ENCODE measurements at regions not wholly inside any gene's neighbourhood (a gene's known extent, or its start where the extent isn't known, plus 50 kb on each side); places are given as distances from the start of the nearest gene placed in this dataset.

GRCh38 chr11:37595845-37596244, 997.8 kb upstream of the RAG2 start:
- Histone ChIP-seq H3K4me3 (no peak overlapping the region), H4K20me1 (ENCODE audit: control insufficient read depth, insufficient read depth) (no peaks in the 10 kb centered on the region), H3K9ac (ENCODE audit: control insufficient read depth, insufficient read depth, low read length) (no peak overlapping the region), H3K79me2 (ENCODE audit: control insufficient read depth, insufficient read depth, low read length) (no peaks in the 10 kb centered on the region), H3K4me2 (ENCODE audit: control insufficient read depth, insufficient read depth) (no peak overlapping the region), H3K9me3 (replicated peaks; ENCODE audit: control insufficient read depth, insufficient read depth, low read length) (no peaks in the 10 kb centered on the region), H3K4me1 (ENCODE audit: control insufficient read depth, insufficient read depth, low read length) (no peaks in the 10 kb centered on the region), H3K36me3 (ENCODE audit: control insufficient read depth in 2 of 2, insufficient read depth in 2 of 2, low read length in 1 of 2) (no peaks in the 10 kb centered on the region), H2AFZ (ENCODE audit: control insufficient read depth, low read depth, low read length) (no peak overlapping the region), H3K27ac (ENCODE audit: control insufficient read depth, insufficient read depth) (no peak overlapping the region), H3K27me3 (replicated peaks in 1 of 2; ENCODE audit: control insufficient read depth in 2 of 2, insufficient read depth in 2 of 2, low read length in 1 of 2) (no peaks in the 10 kb centered on the region)
- intact Hi-C loops (cut with micrococcal nuclease; ENCODE audit: unreplicated experiment), result no loop called here
- 6% methylated on average over 1 of the region's 1 CpG for WGBS (ENCODE audit: insufficient coverage, insufficient replicate concordance, low lambda C conversion rate, missing lambda C conversion rate)
- no TSS peak for BruUV-seq (replicated peaks)
- no peak for FAIRE-seq
- in situ Hi-C loops (cut with MboI), result no loop called here
- ChIA-PET POLR2A (no interaction called here), SMC1A (ENCODE audit: uncharacterized antibody, unreplicated experiment) (no interaction called here), RAD21 (ENCODE audit: unreplicated experiment) (no interaction called here), CTCF (no interaction called here)
- no peak for DNase-seq (ENCODE audit: low read depth, low spot score)
- TF ChIP-seq RUNX3 (IDR thresholded peaks at IDR 0.05; ENCODE audit: low read length) (no peak), POLR2A (IDR thresholded peaks at IDR 0.05; ENCODE audit: low read depth, low read length) (no peak)
- ATAC-seq, result no peak

- no peaks in the 10 kb centered on the region for H3K4me1 ChIP-seq (ENCODE audit: control insufficient read depth, insufficient read depth, low read length)
- H3K36me3 ChIP-seq (ENCODE audit: control insufficient read depth in 2 of 2, insufficient read depth in 2 of 2, low read length in 1 of 2), result no peaks in the 10 kb centered on the region
- no peak for FAIRE-seq
- ATAC-seq, result no peak
- no peaks in the 10 kb centered on the region for H3K27me3 ChIP-seq (replicated peaks in 1 of 2; ENCODE audit: control insufficient read depth in 2 of 2, insufficient read depth in 2 of 2, low read length in 1 of 2)
- CTCF ChIA-PET, result no interaction called here
- in situ Hi-C loops (cut with MboI), result no loop called here
- SMC1A ChIA-PET (ENCODE audit: uncharacterized antibody, unreplicated experiment), result no interaction called here
- RAD21 ChIA-PET (ENCODE audit: unreplicated experiment), result no interaction called here
- no peak overlapping the region for H3K4me2 ChIP-seq (ENCODE audit: control insufficient read depth, insufficient read depth)
- BruUV-seq (replicated peaks), result no TSS peak
- no peak overlapping the region for H3K27ac ChIP-seq (ENCODE audit: control insufficient read depth, insufficient read depth)
- 0% methylated on average over 1 of the region's 1 CpG for WGBS (ENCODE audit: insufficient coverage, insufficient replicate concordance, low lambda C conversion rate, missing lambda C conversion rate)
- no peak overlapping the region for H3K4me3 ChIP-seq
- POLR2A ChIA-PET, result no interaction called here
- H3K9me3 ChIP-seq (replicated peaks; ENCODE audit: control insufficient read depth, insufficient read depth, low read length), result no peaks in the 10 kb centered on the region
- no peaks in the 10 kb centered on the region for H3K79me2 ChIP-seq (ENCODE audit: control insufficient read depth, insufficient read depth, low read length)
- H4K20me1 ChIP-seq (ENCODE audit: control insufficient read depth, insufficient read depth), result no peaks in the 10 kb centered on the region
- no peak for DNase-seq (ENCODE audit: low read depth, low spot score)
- intact Hi-C loops (cut with micrococcal nuclease; ENCODE audit: unreplicated experiment), result no loop called here
- H3K9ac ChIP-seq (ENCODE audit: control insufficient read depth, insufficient read depth, low read length), result no peak overlapping the region
- H2AFZ ChIP-seq (ENCODE audit: control insufficient read depth, low read depth, low read length), result no peak overlapping the region
- TF ChIP-seq BRCA1 (IDR thresholded peaks at IDR 0.05; ENCODE audit: low read depth, low read length) (no peak), NFYA (IDR thresholded peaks at IDR 0.05; ENCODE audit: borderline replicate concordance, low read depth, low read length) (no peak), SMAD1 (IDR thresholded peaks at IDR 0.05; ENCODE audit: low read depth, partially characterized antibody) (no peak), JUNB (IDR thresholded peaks at IDR 0.05) (no peak), PAX5 (IDR thresholded peaks at IDR 0.05; ENCODE audit: borderline replicate concordance, low read depth, low read length) (no peak), FOXK2 (IDR thresholded peaks at IDR 0.05) (no peak), RELA (IDR thresholded peaks at IDR 0.05; ENCODE audit: borderline replicate concordance, partially characterized antibody) (no peak), MYB (IDR thresholded peaks at IDR 0.05; ENCODE audit: borderline replicate concordance, low read depth, low read length) (no peak), REST (IDR thresholded peaks at IDR 0.05; ENCODE audit: low read depth, low read length) (no peak), NFYB (IDR thresholded peaks at IDR 0.05; ENCODE audit: insufficient read depth, low read depth, low read length) (no peak), ZNF622 (IDR thresholded peaks at IDR 0.05) (no peak), RB1 (IDR thresholded peaks at IDR 0.05; ENCODE audit: borderline replicate concordance) (no peak), TCF3 (IDR thresholded peaks at IDR 0.05; ENCODE audit: borderline replicate concordance, insufficient read depth, low read depth, low read length) (no peak), IKZF2 (IDR thresholded peaks at IDR 0.05) (no peak)
- TF ChIP-seq, protein P1, sequence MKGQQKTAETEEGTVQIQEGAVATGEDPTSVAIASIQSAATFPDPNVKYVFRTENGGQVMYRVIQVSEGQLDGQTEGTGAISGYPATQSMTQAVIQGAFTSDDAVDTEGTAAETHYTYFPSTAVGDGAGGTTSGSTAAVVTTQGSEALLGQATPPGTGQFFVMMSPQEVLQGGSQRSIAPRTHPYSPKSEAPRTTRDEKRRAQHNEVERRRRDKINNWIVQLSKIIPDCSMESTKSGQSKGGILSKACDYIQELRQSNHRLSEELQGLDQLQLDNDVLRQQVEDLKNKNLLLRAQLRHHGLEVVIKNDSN (IDR thresholded peaks at IDR 0.05; ENCODE audit: borderline replicate concordance, extremely low read length, insufficient read depth, low read depth, low read length), result no peak
Observed at GRCh38 chr11:37574361-37574760, 976.3 kb upstream of the RAG2 start.

Data from GM12878 (cell line).